CD14-positive monocyte (primary cell): ENCODE measurements at regions not wholly inside any gene's neighbourhood (a gene's known extent, or its start where the extent isn't known, plus 50 kb on each side); places are given as distances from the start of the nearest gene placed in this dataset.

Source experiments
- DNase-seq, 3 donors: peaks; one replicate each; pipeline ENCODE4 v3.0.0-alpha.2; 2011 to 2022
- H2AFZ ChIP-seq: 2 replicates; pipeline ENCODE4 v1.6.0; 2012; ENCODE audit warnings: mild to moderate bottlenecking, low read depth, low read length, inconsistent platforms; ENCODE audit not compliant: insufficient read depth, poor library complexity, severe bottlenecking
- H3K27ac ChIP-seq, 2 donors: 1 replicate in 1 of 2; 2 replicates in 1 of 2; pipeline ENCODE4 v1.5.1; 2012 to 2013; ENCODE audit warnings: low read length in 2 of 2, control low read depth in 1 of 2, inconsistent platforms in 1 of 2, low read depth in 1 of 2, mild to moderate bottlenecking in 1 of 2
- H3K27me3 ChIP-seq, 2 donors: one replicate each; pipeline versions ENCODE4 v1.6.0 to v1.6.1; 2011 to 2013; ENCODE audit warnings: low read length in 2 of 2; ENCODE audit not compliant: control insufficient read depth in 2 of 2, insufficient read depth in 2 of 2
- H3K36me3 ChIP-seq, 2 donors: replicated peaks in 1 of 2; 1 replicate in 1 of 2; 2 replicates in 1 of 2; pipeline versions ENCODE4 v1.5.1 to v1.6.1; 2012 to 2013; ENCODE audit warnings: low read length in 2 of 2, control low read depth in 1 of 2, inconsistent platforms in 1 of 2, mild to moderate bottlenecking in 1 of 2; ENCODE audit not compliant: insufficient read depth in 2 of 2, control insufficient read depth in 1 of 2
- H3K4me1 ChIP-seq, 2 donors: 1 replicate in 1 of 2; 2 replicates in 1 of 2; pipeline versions ENCODE4 v1.5.1 to v1.6.1; 2012 to 2013; ENCODE audit warnings: low read length in 2 of 2, control low read depth in 1 of 2, inconsistent platforms in 1 of 2, mild to moderate bottlenecking in 1 of 2, moderate library complexity in 1 of 2; ENCODE audit not compliant: insufficient read depth in 2 of 2, control insufficient read depth in 1 of 2
- H3K4me2 ChIP-seq: replicated peaks from 2 replicates; pipeline ENCODE3; 2012; ENCODE audit warnings: low read length, moderate library complexity, mild to moderate bottlenecking; ENCODE audit not compliant: poor library complexity, severe bottlenecking; ENCODE audit errors: extremely low read depth
- H3K4me3 ChIP-seq, 3 experiments: fragments of 200-600 bp in 1 of 3; sonication (generic) in 1 of 3; replicated peaks in 1 of 3; 1 replicate in 2 of 3; 2 replicates in 1 of 3; pipeline ENCODE4 v1.5.1; 2011 to 2013; ENCODE audit warnings: low read length in 3 of 3, mild to moderate bottlenecking in 3 of 3, control low read depth in 2 of 3, low read depth in 2 of 3, inconsistent platforms in 1 of 3, moderate library complexity in 1 of 3
- H3K79me2 ChIP-seq: 2 replicates; pipeline ENCODE4 v1.6.0; 2012; ENCODE audit warnings: mild to moderate bottlenecking, control low read depth, inconsistent platforms, low read length, moderate library complexity; ENCODE audit not compliant: insufficient read depth
- H3K9ac ChIP-seq: 2 replicates; pipeline ENCODE4 v1.6.0; 2017; ENCODE audit warnings: low read length, mild to moderate bottlenecking; ENCODE audit not compliant: insufficient read depth, poor library complexity, severe bottlenecking
- H3K9me3 ChIP-seq, 2 donors: replicated peaks in 1 of 2; 1 replicate in 1 of 2; 2 replicates in 1 of 2; pipeline versions ENCODE4 v1.5.1 to v1.6.1; 2012 to 2013; ENCODE audit warnings: low read length in 2 of 2, control low read depth in 1 of 2; ENCODE audit not compliant: control insufficient read depth in 1 of 2, insufficient read depth in 1 of 2
- H4K20me1 ChIP-seq: 2 replicates; pipeline ENCODE4 v1.6.0; 2012; ENCODE audit warnings: mild to moderate bottlenecking, low read length, control low read depth, moderate library complexity; ENCODE audit not compliant: insufficient read depth
- H3K27ac Mint-ChIP-seq, 7 donors: one replicate each; pipeline ENCODE4 v1.8.0; 2020; ENCODE audit warnings: mild to moderate bottlenecking in 7 of 7, mixed read lengths in 7 of 7, moderate library complexity in 6 of 7, inconsistent platforms in 2 of 7
- H3K27me3 Mint-ChIP-seq, 3 donors: one replicate each; pipeline ENCODE4 v1.8.0; 2021 to 2022; ENCODE audit warnings: low read depth in 3 of 3, mild to moderate bottlenecking in 3 of 3, mixed read lengths in 3 of 3, moderate library complexity in 3 of 3, inconsistent platforms in 1 of 3
- H3K36me3 Mint-ChIP-seq, 2 donors: one replicate each; pipeline ENCODE4 v1.8.0; 2020; ENCODE audit warnings: mixed read lengths in 2 of 2, inconsistent platforms in 1 of 2, mild to moderate bottlenecking in 1 of 2
- H3K4me1 Mint-ChIP-seq: one replicate; pipeline ENCODE4 v1.8.0; 2020; ENCODE audit warnings: mild to moderate bottlenecking, mixed read lengths
- H3K4me3 Mint-ChIP-seq, 2 donors: one replicate each; pipeline ENCODE4 v1.8.0; 2020; ENCODE audit warnings: mild to moderate bottlenecking in 2 of 2, mixed read lengths in 2 of 2, moderate library complexity in 1 of 2
- H3K9me3 Mint-ChIP-seq, 7 donors: one replicate each; pipeline ENCODE4 v1.8.0; 2020 to 2022; ENCODE audit warnings: mixed read lengths in 7 of 7, mild to moderate bottlenecking in 6 of 7, moderate library complexity in 6 of 7, inconsistent platforms in 2 of 7
- WGBS: methylation state at CpG from one replicate; pipeline ENCODE4 v1.1.5; 2013; ENCODE audit warnings: missing lambda C conversion rate; ENCODE audit not compliant: insufficient coverage; 5-methylcytosine and 5-hydroxymethylcytosine counted together
- intact Hi-C, 2 donors: fragments of 100-400 bp; cut with micrococcal nuclease; formaldehyde crosslinking; loops; one replicate each; pipeline versions ENCODE4 v1.15.0 to v1.15.1; 2023
- TF ChIP-seq, protein P1 (sequence below): fragments of 200-600 bp; IDR thresholded peaks from one replicate; pipeline ENCODE4 v1.8.0; 2022; ENCODE audit warnings: antibody characterized with exemption, mild to moderate bottlenecking

DNA sequence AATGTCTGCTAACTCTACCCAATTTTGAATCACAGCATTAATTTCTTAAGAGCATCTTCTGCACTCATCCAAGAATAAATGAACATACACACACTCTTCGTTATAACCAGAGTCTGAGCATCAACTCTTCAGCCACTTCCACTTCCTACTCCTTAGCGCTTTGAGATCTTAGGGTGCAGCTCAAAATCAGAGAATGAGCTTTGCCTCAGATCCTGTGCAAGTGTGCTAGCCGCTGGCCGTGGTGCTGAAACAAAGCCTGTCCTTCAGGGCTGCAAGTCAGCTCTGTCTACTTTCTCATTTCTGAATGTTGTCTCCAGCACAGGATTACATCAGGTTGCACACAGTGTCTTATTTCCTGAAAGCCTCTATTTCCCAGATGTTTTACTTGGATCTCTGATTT, 165.4 kb downstream of the AIPL1 start:
- Histone ChIP-seq H3K4me2 (no peak overlapping the region), H3K9ac (no peak overlapping the region), H3K27ac (no peak overlapping the region), H3K27me3 (no peaks in the 10 kb centered on the region), H3K4me1 (no peaks in the 10 kb centered on the region), H3K4me3 (no peak overlapping the region), H3K79me2 (no peaks in the 10 kb centered on the region), H2AFZ (no peak overlapping the region), H3K9me3 (no peaks in the 10 kb centered on the region), H3K36me3 (no peaks in the 10 kb centered on the region), H4K20me1 (no peaks in the 10 kb centered on the region)
- no peak overlapping the region for H3K4me3 Mint-ChIP-seq
- H3K4me1 Mint-ChIP-seq, result no peaks in the 10 kb centered on the region
- intact Hi-C loops, result no loop called here
- peaks cover 2 to 4% (median 3%) of the 10 kb centered on the region in 3 donors for H3K27me3 Mint-ChIP-seq
- no peaks in the 10 kb centered on the region for H3K36me3 Mint-ChIP-seq
- WGBS, result 2% methylated on average over 4 of the region's 4 CpGs
- no peak overlapping the region for H3K27ac Mint-ChIP-seq
- peaks cover 0 to 3% (median 0%) of the 10 kb centered on the region in 7 donors for H3K9me3 Mint-ChIP-seq
- TF ChIP-seq, protein P1, sequence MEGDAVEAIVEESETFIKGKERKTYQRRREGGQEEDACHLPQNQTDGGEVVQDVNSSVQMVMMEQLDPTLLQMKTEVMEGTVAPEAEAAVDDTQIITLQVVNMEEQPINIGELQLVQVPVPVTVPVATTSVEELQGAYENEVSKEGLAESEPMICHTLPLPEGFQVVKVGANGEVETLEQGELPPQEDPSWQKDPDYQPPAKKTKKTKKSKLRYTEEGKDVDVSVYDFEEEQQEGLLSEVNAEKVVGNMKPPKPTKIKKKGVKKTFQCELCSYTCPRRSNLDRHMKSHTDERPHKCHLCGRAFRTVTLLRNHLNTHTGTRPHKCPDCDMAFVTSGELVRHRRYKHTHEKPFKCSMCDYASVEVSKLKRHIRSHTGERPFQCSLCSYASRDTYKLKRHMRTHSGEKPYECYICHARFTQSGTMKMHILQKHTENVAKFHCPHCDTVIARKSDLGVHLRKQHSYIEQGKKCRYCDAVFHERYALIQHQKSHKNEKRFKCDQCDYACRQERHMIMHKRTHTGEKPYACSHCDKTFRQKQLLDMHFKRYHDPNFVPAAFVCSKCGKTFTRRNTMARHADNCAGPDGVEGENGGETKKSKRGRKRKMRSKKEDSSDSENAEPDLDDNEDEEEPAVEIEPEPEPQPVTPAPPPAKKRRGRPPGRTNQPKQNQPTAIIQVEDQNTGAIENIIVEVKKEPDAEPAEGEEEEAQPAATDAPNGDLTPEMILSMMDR, result no peak
- DNase-seq, result no peak

DNA sequence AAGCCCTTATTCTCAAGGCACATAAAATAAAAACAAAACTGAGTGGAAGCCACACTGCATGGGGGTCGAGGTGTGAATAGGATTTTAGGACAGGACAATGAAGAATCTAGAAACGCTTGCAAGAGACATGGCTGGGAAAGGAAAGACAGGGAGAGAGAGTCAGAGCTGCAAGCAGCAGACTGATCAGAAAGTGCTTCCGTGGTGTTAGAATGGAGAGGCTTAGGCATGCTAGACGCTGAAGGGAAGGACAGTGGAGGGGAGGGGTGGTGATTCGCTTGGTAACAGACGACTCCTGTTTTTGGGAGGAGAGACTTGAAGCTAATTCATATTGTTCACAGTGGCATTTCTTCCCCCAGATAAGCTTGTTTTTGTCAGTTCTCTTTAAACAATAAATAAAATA, 173.5 kb downstream of the AIPL1 start:
- Mint-ChIP-seq H3K27ac (no peak overlapping the region), H3K27me3 (peaks cover 11 to 15% (median 14%) of the 10 kb centered on the region in 3 donors), H3K4me1 (no peaks in the 10 kb centered on the region), H3K36me3 (no peaks in the 10 kb centered on the region), H3K4me3 (no peak overlapping the region), H3K9me3 (peaks cover 0 to 3% (median 0%) of the 10 kb centered on the region in 7 donors)
- TF ChIP-seq, protein P1, result no peak
- H2AFZ ChIP-seq, result no peak overlapping the region
- H3K36me3 ChIP-seq, result no peaks in the 10 kb centered on the region
- H3K27ac ChIP-seq, result no peak overlapping the region
- intact Hi-C loops, result no loop called here
- no peak overlapping the region for H3K4me2 ChIP-seq
- H3K9ac ChIP-seq, result no peak overlapping the region
- WGBS, result 52% methylated on average over 3 of the region's 6 CpGs
- no peaks in the 10 kb centered on the region for H3K9me3 ChIP-seq
- no peaks in the 10 kb centered on the region for H3K79me2 ChIP-seq
- DNase-seq, result no peak
- no peak overlapping the region for H3K4me3 ChIP-seq
- H3K27me3 ChIP-seq, result peaks cover 0 to 3% of the 10 kb centered on the region in 2 donors
- H3K4me1 ChIP-seq, result no peaks in the 10 kb centered on the region
- H4K20me1 ChIP-seq, result no peaks in the 10 kb centered on the region
